HUES48 (cell line): ENCODE measurements at regions not wholly inside any gene's neighbourhood (a gene's known extent, or its start where the extent isn't known, plus 50 kb on each side); places are given as distances from the start of the nearest gene placed in this dataset.
"Not testable (repeated sequence)": the region's sequence is repeated elsewhere in the genome, so short reads cannot be mapped to it uniquely, and the experiment has no call there.

Source experiments
- H3K27ac ChIP-seq: one replicate; pipeline ENCODE4 v1.7.0; 2013; ENCODE audit warnings: low read depth, low read length, inconsistent platforms
- H3K27me3 ChIP-seq: 2 replicates; pipeline ENCODE4 v1.6.1; 2013; ENCODE audit warnings: mild to moderate bottlenecking, low read length; ENCODE audit not compliant: control insufficient read depth, insufficient read depth
- H3K36me3 ChIP-seq: 2 replicates; pipeline ENCODE4 v1.6.1; 2013; ENCODE audit warnings: low read length; ENCODE audit not compliant: control insufficient read depth, insufficient read depth
- H3K4me1 ChIP-seq: 2 replicates; pipeline ENCODE4 v1.6.1; 2013; ENCODE audit warnings: mild to moderate bottlenecking, low read length; ENCODE audit not compliant: control insufficient read depth, insufficient read depth
- H3K4me3 ChIP-seq: 2 replicates; pipeline ENCODE4 v1.5.1; 2013; ENCODE audit warnings: mild to moderate bottlenecking, low read depth, low read length
- H3K9ac ChIP-seq: 2 replicates; pipeline ENCODE4 v1.6.1; 2013; ENCODE audit warnings: mild to moderate bottlenecking, low read depth, low read length, moderate library complexity
- H3K9me3 ChIP-seq: 2 replicates; pipeline ENCODE4 v1.6.1; 2013; ENCODE audit warnings: low read length; ENCODE audit not compliant: control insufficient read depth, insufficient read depth

DNA sequence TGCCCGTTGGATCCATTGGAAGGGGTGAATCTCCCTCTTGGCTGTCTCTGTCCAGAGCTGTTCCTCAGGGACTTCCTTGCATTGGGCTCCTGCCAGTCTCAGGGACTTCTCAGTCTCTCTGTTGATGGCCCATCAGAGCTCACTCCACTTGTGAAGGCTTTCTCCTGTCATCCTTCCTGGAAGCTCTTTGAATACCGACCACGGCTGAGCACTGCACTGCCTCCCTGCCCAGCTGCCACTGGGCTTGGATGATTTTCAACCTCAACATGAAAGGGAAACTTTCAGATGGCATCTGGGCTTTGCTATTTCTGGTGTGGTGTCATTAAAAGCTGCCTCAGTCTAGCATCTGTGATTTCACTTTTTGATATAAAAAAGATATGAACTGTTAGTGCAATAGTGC, 66.1 kb upstream of the ANKRD10 start:
- Histone ChIP-seq H3K27me3 (no peaks in the 10 kb centered on the region), H3K27ac (no peak overlapping the region), H3K4me3 (no peak overlapping the region), H3K36me3 (no peaks in the 10 kb centered on the region), H3K9me3 (no peaks in the 10 kb centered on the region), H3K9ac (no peak overlapping the region), H3K4me1 (no peaks in the 10 kb centered on the region)

GRCh38 chr13:110979149-110979548, 64.3 kb upstream of the ANKRD10 start:
- not testable (repeated sequence) for H3K27me3 ChIP-seq, H3K9ac ChIP-seq, H3K4me3 ChIP-seq

DNA sequence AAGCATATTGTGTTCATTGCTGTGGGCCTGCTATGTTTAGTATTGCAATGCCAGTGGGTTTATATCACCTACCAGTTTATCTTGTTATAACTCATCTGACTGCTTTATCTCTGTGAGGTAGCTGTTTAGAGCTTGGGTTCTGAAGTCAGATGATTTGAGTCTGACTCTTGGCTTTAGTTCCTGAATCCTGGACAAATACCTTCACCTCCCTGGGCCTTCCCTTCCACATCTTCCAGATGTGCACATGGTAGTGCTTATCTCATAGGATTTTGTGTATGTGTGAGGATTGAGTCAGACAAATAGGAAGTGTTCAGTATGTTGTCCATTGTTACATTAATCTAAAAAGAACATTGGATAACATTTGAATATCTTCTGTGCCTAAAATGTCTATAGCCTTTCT, 63.5 kb upstream of the ANKRD10 start:
- Histone ChIP-seq H3K27ac (no peak overlapping the region), H3K36me3 (no peaks in the 10 kb centered on the region), H3K4me3 (no peak overlapping the region), H3K9ac (no peak overlapping the region), H3K27me3 (no peaks in the 10 kb centered on the region), H3K4me1 (no peaks in the 10 kb centered on the region), H3K9me3 (no peaks in the 10 kb centered on the region)

More at GRCh38 chr13:110979149-110979548, 64.3 kb upstream of the ANKRD10 start:
- H3K27ac ChIP-seq, H3K36me3 ChIP-seq, H3K9me3 ChIP-seq, H3K4me1 ChIP-seq: not testable (repeated sequence)

DNA sequence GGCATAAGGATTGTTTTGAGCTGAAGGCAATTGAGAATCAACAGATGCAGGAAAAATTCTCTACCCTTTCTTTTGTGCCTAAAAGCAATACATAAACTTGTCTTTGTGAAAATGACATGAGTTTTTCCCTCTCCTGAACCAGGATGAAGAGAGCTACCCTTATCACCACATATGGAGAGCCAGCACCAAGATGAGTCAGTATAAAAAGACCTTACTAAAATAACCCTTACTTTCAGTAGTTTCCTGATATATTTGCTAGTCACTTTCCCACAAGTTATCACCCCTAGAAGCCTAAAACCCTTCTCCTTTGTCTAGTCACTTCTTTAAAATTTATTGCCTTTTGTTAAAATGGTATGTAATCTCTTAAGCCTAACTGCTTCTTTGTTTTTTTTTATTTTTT, 61.9 kb upstream of the ANKRD10 start:
- H3K4me1 ChIP-seq = no peaks in the 10 kb centered on the region
- H3K27me3 ChIP-seq = no peaks in the 10 kb centered on the region
- no peak overlapping the region for H3K27ac ChIP-seq

GRCh38 chr13:110973007-110973700, 58.3 kb upstream of the ANKRD10 start:
- no peaks in the 10 kb centered on the region for H3K4me1 ChIP-seq
- H3K36me3 ChIP-seq = no peaks in the 10 kb centered on the region
- H3K27ac ChIP-seq = no peak overlapping the region
- H3K9me3 ChIP-seq = no peaks in the 10 kb centered on the region
- H3K4me3 ChIP-seq = no peak overlapping the region
- H3K27me3 ChIP-seq = no peaks in the 10 kb centered on the region
- H3K9ac ChIP-seq = no peak overlapping the region

More for the DNA sequence above, 61.9 kb upstream of the ANKRD10 start:
- no peaks in the 10 kb centered on the region for H3K36me3 ChIP-seq
- H3K9me3 ChIP-seq = no peaks in the 10 kb centered on the region
- H3K4me3 ChIP-seq = no peak overlapping the region
- H3K9ac ChIP-seq = no peak overlapping the region

DNA sequence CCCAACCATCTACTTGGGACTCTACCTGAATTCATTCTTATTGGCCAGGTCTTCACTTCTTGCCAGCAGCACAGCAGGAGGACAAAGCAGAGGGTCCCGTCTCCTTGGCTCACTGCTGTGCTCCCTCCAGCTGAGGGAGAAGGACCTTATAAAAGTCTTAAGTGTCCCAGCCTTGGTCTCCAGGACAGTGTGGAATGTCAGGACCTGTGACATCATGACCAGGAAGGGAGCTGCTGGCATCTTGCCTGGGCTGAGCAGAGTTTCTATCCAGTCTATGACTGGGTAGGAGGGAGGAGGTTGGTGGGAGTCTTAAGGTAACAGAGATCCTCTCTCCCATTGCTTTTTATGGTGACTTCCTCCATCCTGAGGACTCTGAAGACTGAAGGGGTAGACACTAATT, 56.6 kb upstream of the ANKRD10 start:
- Histone ChIP-seq H3K9me3 (no peaks in the 10 kb centered on the region), H3K4me3 (no peak overlapping the region), H3K9ac (no peak overlapping the region), H3K27ac (no peak overlapping the region), H3K36me3 (no peaks in the 10 kb centered on the region), H3K4me1 (no peaks in the 10 kb centered on the region), H3K27me3 (no peaks in the 10 kb centered on the region)

GRCh38 chr13:110967156-110967855, 52.4 kb upstream of the ANKRD10 start:
- not testable (repeated sequence) for H3K36me3 ChIP-seq, H3K4me3 ChIP-seq, H3K9ac ChIP-seq, H3K4me1 ChIP-seq, H3K27me3 ChIP-seq, H3K27ac ChIP-seq
- H3K9me3 ChIP-seq = peaks cover 19% of the 10 kb centered on the region

GRCh38 chr13:110965755-110966134, 50.9 kb upstream of the ANKRD10 start:
- peaks cover 34% of the 10 kb centered on the region for H3K9me3 ChIP-seq
- no peak overlapping the region for H3K27ac ChIP-seq
- no peak overlapping the region for H3K4me3 ChIP-seq
- H3K4me1 ChIP-seq = no peaks in the 10 kb centered on the region
- H3K9ac ChIP-seq = no peak overlapping the region
- no peaks in the 10 kb centered on the region for H3K36me3 ChIP-seq
- no peaks in the 10 kb centered on the region for H3K27me3 ChIP-seq

GRCh38 chr13:110965038-110965754, 50.3 kb upstream of the ANKRD10 start:
- no peak overlapping the region for H3K4me3 ChIP-seq
- no peak overlapping the region for H3K27ac ChIP-seq
- H3K27me3 ChIP-seq = no peaks in the 10 kb centered on the region
- H3K4me1 ChIP-seq = no peaks in the 10 kb centered on the region
- H3K9me3 ChIP-seq = peaks cover 36% of the 10 kb centered on the region
- H3K36me3 ChIP-seq = no peaks in the 10 kb centered on the region
- H3K9ac ChIP-seq = no peak overlapping the region
